SK-N-SH (cell line): ENCODE measurements at regions not wholly inside any gene's neighbourhood (a gene's known extent, or its start where the extent isn't known, plus 50 kb on each side); places are given as distances from the start of the nearest gene placed in this dataset.

ENCODE experiments used
- CTCF ChIA-PET: fragments of 300-600, 350-600 bp; formaldehyde crosslinking; extraction: SDS; loops from one replicate; lab custom pipeline; 2021; lab: Yijun Ruan, JAX
- POLR2A ChIA-PET: fragments of 350-600 bp; sonication (Branson Sonifier 250); formaldehyde crosslinking; extraction: SDS; loops from one replicate; lab custom pipeline; 2020; ENCODE audit warnings: antibody characterized with exemption, inconsistent platforms; lab: Yijun Ruan, JAX
- DNase-seq: peaks from one replicate; pipeline ENCODE4 v3.0.0; 2012
- H2AFZ ChIP-seq: fragments of 200-600 bp; sonication (generic); 2 replicates; pipeline ENCODE4 v1.8.1; 2016; ENCODE audit warnings: antibody characterized with exemption, mild to moderate bottlenecking, low read depth
- H3F3A ChIP-seq: fragments of 200-600 bp; sonication (generic); replicated peaks from 2 replicates; pipeline ENCODE3; 2016; ENCODE audit warnings: antibody characterized with exemption, mild to moderate bottlenecking; ENCODE audit not compliant: insufficient read depth
- H3K27ac ChIP-seq, 2 experiments: fragments of 200-500 bp in 1 of 2; fragments of 200-600 bp in 1 of 2; sonication (Bioruptor generic) in 1 of 2; sonication (generic), shearing (Covaris generic) in 1 of 2; 2 replicates each; pipeline versions ENCODE4 v1.5.1 to v1.6.1; 2014 to 2016; ENCODE audit warnings: low read depth in 2 of 2, inconsistent platforms in 1 of 2, low read length in 1 of 2, mild to moderate bottlenecking in 1 of 2, mixed read lengths in 1 of 2
- H3K27me3 ChIP-seq: fragments of 200-600 bp; sonication (generic), shearing (Covaris generic); 2 replicates; pipeline ENCODE4 v1.6.1; 2016; ENCODE audit warnings: mixed run types; ENCODE audit not compliant: insufficient read depth
- H3K36me3 ChIP-seq, 2 experiments: fragments of 200-500 bp in 1 of 2; fragments of 200-600 bp in 1 of 2; sonication (Bioruptor generic) in 1 of 2; sonication (generic) in 1 of 2; replicated peaks in 1 of 2; 2 replicates each; pipeline versions ENCODE3 to v1.5.1; 2014 to 2016; ENCODE audit warnings: low read length in 1 of 2, mild to moderate bottlenecking in 1 of 2; ENCODE audit not compliant: insufficient read depth in 2 of 2, control insufficient read depth in 1 of 2
- H3K4me1 ChIP-seq, 2 experiments: fragments of 200-500 bp in 1 of 2; fragments of 200-600 bp in 1 of 2; sonication (Bioruptor generic) in 1 of 2; sonication (generic), shearing (Covaris generic) in 1 of 2; 2 replicates each; pipeline versions ENCODE4 v1.5.1 to v1.6.1; 2014 to 2016; ENCODE audit warnings: low read depth in 1 of 2, low read length in 1 of 2, mixed run types in 1 of 2; ENCODE audit not compliant: insufficient read depth in 2 of 2, control insufficient read depth in 1 of 2
- H3K4me2 ChIP-seq: fragments of 200-600 bp; sonication (generic), shearing (Covaris generic); 2 replicates; pipeline ENCODE4 v1.6.1; 2017; ENCODE audit warnings: mixed run types
- H3K4me3 ChIP-seq, 2 experiments: fragments of 200-500 bp in 1 of 2; fragments of 200-600 bp in 1 of 2; sonication (Bioruptor generic) in 1 of 2; sonication (generic), shearing (Covaris generic) in 1 of 2; 2 replicates each; pipeline versions ENCODE4 v1.5.1 to v1.8.1; 2014 to 2016; ENCODE audit warnings: low read depth in 2 of 2, inconsistent platforms in 1 of 2, low read length in 1 of 2, mild to moderate bottlenecking in 1 of 2, mixed read lengths in 1 of 2, moderate library complexity in 1 of 2
- H3K79me2 ChIP-seq: fragments of 200-600 bp; sonication (generic); 2 replicates; pipeline ENCODE4 v1.8.1; 2017; ENCODE audit warnings: mild to moderate bottlenecking; ENCODE audit not compliant: insufficient read depth
- H3K9ac ChIP-seq: fragments of 200-600 bp; sonication (generic); 2 replicates; pipeline ENCODE4 v1.6.1; 2017; ENCODE audit warnings: mixed run types
- H3K9me2 ChIP-seq: fragments of 200-600 bp; sonication (generic); 2 replicates; pipeline ENCODE4 v1.6.1; 2017; ENCODE audit warnings: mixed run types
- H3K9me3 ChIP-seq: fragments of 200-600 bp; sonication (generic); 2 replicates; pipeline ENCODE4 v1.6.1; 2017; ENCODE audit warnings: mixed run types, mild to moderate bottlenecking, moderate library complexity
- H4K20me1 ChIP-seq: fragments of 200-600 bp; sonication (generic); 2 replicates; pipeline ENCODE4 v1.6.1; 2017; ENCODE audit warnings: mild to moderate bottlenecking, mixed run types; ENCODE audit not compliant: insufficient read depth
- EP300 ChIP-seq, 2 experiments: IDR thresholded peaks; 2 replicates each; pipeline versions ENCODE4 v1.4.0 to v1.6.1; 2012; ENCODE audit warnings: borderline replicate concordance in 1 of 2, low read depth in 1 of 2, low read length in 1 of 2
- EZH2phosphoT487 ChIP-seq: fragments of 200-600 bp; sonication (generic); IDR thresholded peaks from 2 replicates; pipeline ENCODE4 v1.6.1; 2017; ENCODE audit warnings: low read depth, mixed run types, mild to moderate bottlenecking, antibody characterized with exemption, moderate library complexity, borderline replicate concordance
- FOSL2 ChIP-seq: IDR thresholded peaks from 2 replicates; pipeline ENCODE4 v1.4.0; 2012; ENCODE audit warnings: low read depth, mild to moderate bottlenecking, moderate library complexity, borderline replicate concordance
- GABPA ChIP-seq: IDR thresholded peaks from 2 replicates; pipeline ENCODE4 v1.4.0; 2012; ENCODE audit warnings: low read depth, mild to moderate bottlenecking
- GATA2 ChIP-seq: sonication (generic); formaldehyde crosslinking; IDR thresholded peaks from 2 replicates; pipeline ENCODE4 v1.5.0; 2020; ENCODE audit warnings: mild to moderate bottlenecking, missing genetic modification reagents
- JUND ChIP-seq: IDR thresholded peaks from 2 replicates; pipeline ENCODE4 v1.4.0; 2012
- NRF1 ChIP-seq: IDR thresholded peaks from 2 replicates; pipeline ENCODE4 v1.6.1; 2012; ENCODE audit warnings: low read depth, mild to moderate bottlenecking, low read length
- POLR2AphosphoS5 ChIP-seq: IDR thresholded peaks from 2 replicates; pipeline ENCODE4 v1.6.1; 2012; ENCODE audit warnings: low read depth, low read length
- RAD21 ChIP-seq: IDR thresholded peaks from 2 replicates; pipeline ENCODE4 v1.6.1; 2012; ENCODE audit warnings: mild to moderate bottlenecking, low read length
- RFX5 ChIP-seq: IDR thresholded peaks from 2 replicates; pipeline ENCODE4 v1.6.1; 2012; ENCODE audit warnings: mild to moderate bottlenecking, improper control_type of control experiment, low read length
- SIN3A ChIP-seq: IDR thresholded peaks from 2 replicates; pipeline ENCODE4 v1.6.1; 2012; ENCODE audit warnings: low read depth, mild to moderate bottlenecking, low read length, moderate library complexity, borderline replicate concordance
- TAF1 ChIP-seq: IDR thresholded peaks from 2 replicates; pipeline ENCODE4 v1.6.1; 2012; ENCODE audit warnings: low read depth, mild to moderate bottlenecking, low read length, moderate library complexity, borderline replicate concordance
- TCF12 ChIP-seq: IDR thresholded peaks from 2 replicates; pipeline ENCODE4 v1.4.0; 2012
- TEAD4 ChIP-seq: IDR thresholded peaks from 2 replicates; pipeline ENCODE4 v1.4.0; 2012; ENCODE audit warnings: mild to moderate bottlenecking, borderline replicate concordance; ENCODE audit not compliant: insufficient read depth
- YY1 ChIP-seq: IDR thresholded peaks from 2 replicates; pipeline ENCODE4 v1.4.0; 2012; ENCODE audit warnings: low read depth, mild to moderate bottlenecking
- TF ChIP-seq, protein P1 (sequence below): IDR thresholded peaks from 2 replicates; pipeline ENCODE4; 2012
- TF ChIP-seq, protein P2 (sequence below): IDR thresholded peaks from 2 replicates; pipeline ENCODE4 v1.4.0; 2012; ENCODE audit warnings: low read depth, borderline replicate concordance
- TF ChIP-seq, protein P3 (sequence below): IDR thresholded peaks from 2 replicates; pipeline ENCODE4 v1.4.0; 2012; ENCODE audit warnings: low read depth, borderline replicate concordance
- TF ChIP-seq, protein P4 (sequence below): fragments of 150-350 bp; IDR thresholded peaks from 2 replicates; pipeline ENCODE4 v1.6.1; 2017; ENCODE audit warnings: antibody characterized with exemption, low read length, low read depth, borderline replicate concordance
- TF ChIP-seq, protein P5 (sequence below): fragments of 150-350 bp; IDR thresholded peaks from 2 replicates; pipeline ENCODE4 v1.6.1; 2016; ENCODE audit warnings: mild to moderate bottlenecking, low read depth, low read length

DNA sequence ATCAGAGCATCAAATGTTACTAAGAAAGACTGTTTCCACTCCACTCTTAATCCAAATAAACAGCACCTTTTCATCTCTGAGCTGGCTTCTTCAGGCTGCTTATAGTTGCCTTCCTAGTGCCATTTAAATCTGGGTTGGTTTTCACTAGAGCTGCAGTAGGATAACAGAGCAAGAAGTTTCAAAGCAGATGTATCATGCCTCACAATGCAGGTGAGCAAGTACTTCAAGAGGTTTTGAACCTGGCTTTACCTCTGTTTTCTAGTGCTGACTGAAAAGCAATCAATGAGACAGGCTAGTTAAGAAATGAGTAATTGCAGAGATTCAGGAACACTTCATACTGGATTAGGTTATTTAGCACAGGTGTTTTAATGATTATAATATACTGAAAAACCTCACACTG is 147.7 kb upstream of the SATB1 start:
- ChIA-PET POLR2A (no interaction called here), CTCF (interaction anchor here (5.6 kb wide), 1 partner anchor 14 kb away, joined by 41 read pairs; no protein-coding TSS in a partner anchor)
- no peak overlapping the region for H2AFZ ChIP-seq

More for the DNA sequence above, 147.7 kb upstream of the SATB1 start:
- Histone ChIP-seq H3K36me3 (no peaks in the 10 kb centered on the region), H3K4me2 (no peak overlapping the region), H3F3A (no peaks in the 10 kb centered on the region), H3K9me3 (no peaks in the 10 kb centered on the region), H3K9ac (no peak overlapping the region), H3K79me2 (no peaks in the 10 kb centered on the region), H3K27me3 (no peaks in the 10 kb centered on the region), H4K20me1 (no peaks in the 10 kb centered on the region), H3K9me2 (no peaks in the 10 kb centered on the region), H3K4me1 (no peaks in the 10 kb centered on the region), H3K27ac (no peak overlapping the region), H3K4me3 (no peak overlapping the region)
- TF ChIP-seq SIN3A, result no peak
- TF ChIP-seq GATA2 (CRISPR knock-in tag), result no peak
- no peak for TF ChIP-seq RAD21
- no peak for TF ChIP-seq RFX5
- TF ChIP-seq, protein P1, sequence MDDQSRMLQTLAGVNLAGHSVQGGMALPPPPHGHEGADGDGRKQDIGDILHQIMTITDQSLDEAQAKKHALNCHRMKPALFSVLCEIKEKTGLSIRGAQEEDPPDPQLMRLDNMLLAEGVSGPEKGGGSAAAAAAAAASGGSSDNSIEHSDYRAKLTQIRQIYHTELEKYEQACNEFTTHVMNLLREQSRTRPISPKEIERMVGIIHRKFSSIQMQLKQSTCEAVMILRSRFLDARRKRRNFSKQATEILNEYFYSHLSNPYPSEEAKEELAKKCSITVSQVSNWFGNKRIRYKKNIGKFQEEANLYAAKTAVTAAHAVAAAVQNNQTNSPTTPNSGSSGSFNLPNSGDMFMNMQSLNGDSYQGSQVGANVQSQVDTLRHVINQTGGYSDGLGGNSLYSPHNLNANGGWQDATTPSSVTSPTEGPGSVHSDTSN, result no peak
- TF ChIP-seq YY1, result no peak
- TF ChIP-seq, protein P2, sequence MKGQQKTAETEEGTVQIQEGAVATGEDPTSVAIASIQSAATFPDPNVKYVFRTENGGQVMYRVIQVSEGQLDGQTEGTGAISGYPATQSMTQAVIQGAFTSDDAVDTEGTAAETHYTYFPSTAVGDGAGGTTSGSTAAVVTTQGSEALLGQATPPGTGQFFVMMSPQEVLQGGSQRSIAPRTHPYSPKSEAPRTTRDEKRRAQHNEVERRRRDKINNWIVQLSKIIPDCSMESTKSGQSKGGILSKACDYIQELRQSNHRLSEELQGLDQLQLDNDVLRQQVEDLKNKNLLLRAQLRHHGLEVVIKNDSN, result no peak
- TF ChIP-seq, protein P3, sequence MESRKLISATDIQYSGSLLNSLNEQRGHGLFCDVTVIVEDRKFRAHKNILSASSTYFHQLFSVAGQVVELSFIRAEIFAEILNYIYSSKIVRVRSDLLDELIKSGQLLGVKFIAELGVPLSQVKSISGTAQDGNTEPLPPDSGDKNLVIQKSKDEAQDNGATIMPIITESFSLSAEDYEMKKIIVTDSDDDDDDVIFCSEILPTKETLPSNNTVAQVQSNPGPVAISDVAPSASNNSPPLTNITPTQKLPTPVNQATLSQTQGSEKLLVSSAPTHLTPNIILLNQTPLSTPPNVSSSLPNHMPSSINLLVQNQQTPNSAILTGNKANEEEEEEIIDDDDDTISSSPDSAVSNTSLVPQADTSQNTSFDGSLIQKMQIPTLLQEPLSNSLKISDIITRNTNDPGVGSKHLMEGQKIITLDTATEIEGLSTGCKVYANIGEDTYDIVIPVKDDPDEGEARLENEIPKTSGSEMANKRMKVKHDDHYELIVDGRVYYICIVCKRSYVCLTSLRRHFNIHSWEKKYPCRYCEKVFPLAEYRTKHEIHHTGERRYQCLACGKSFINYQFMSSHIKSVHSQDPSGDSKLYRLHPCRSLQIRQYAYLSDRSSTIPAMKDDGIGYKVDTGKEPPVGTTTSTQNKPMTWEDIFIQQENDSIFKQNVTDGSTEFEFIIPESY, result no peak
- no peak for TF ChIP-seq GABPA
- TF ChIP-seq TEAD4, result no peak
- no peak for TF ChIP-seq NRF1
- TF ChIP-seq TCF12, result no peak
- TF ChIP-seq, protein P4, sequence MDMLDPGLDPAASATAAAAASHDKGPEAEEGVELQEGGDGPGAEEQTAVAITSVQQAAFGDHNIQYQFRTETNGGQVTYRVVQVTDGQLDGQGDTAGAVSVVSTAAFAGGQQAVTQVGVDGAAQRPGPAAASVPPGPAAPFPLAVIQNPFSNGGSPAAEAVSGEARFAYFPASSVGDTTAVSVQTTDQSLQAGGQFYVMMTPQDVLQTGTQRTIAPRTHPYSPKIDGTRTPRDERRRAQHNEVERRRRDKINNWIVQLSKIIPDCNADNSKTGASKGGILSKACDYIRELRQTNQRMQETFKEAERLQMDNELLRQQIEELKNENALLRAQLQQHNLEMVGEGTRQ, result no peak
- TF ChIP-seq, protein P5, sequence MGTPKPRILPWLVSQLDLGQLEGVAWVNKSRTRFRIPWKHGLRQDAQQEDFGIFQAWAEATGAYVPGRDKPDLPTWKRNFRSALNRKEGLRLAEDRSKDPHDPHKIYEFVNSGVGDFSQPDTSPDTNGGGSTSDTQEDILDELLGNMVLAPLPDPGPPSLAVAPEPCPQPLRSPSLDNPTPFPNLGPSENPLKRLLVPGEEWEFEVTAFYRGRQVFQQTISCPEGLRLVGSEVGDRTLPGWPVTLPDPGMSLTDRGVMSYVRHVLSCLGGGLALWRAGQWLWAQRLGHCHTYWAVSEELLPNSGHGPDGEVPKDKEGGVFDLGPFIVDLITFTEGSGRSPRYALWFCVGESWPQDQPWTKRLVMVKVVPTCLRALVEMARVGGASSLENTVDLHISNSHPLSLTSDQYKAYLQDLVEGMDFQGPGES, result no peak
- TF ChIP-seq TAF1, result no peak
- TF ChIP-seq FOSL2, result no peak
- no peak for TF ChIP-seq EZH2phosphoT487
- no peak for TF ChIP-seq JUND
- TF ChIP-seq EP300 (IDR thresholded peaks at IDR 0.05; ENCODE audit: borderline replicate concordance in 1 of 2, low read depth in 1 of 2, low read length in 1 of 2), result no peak
- no peak for TF ChIP-seq POLR2AphosphoS5
- no peak for DNase-seq
